ENCODE measurements at regions not wholly inside any gene's neighbourhood (a gene's known extent, or its start where the extent isn't known, plus 50 kb on each side); places are given as distances from the start of the nearest gene placed in this dataset.

DNA sequence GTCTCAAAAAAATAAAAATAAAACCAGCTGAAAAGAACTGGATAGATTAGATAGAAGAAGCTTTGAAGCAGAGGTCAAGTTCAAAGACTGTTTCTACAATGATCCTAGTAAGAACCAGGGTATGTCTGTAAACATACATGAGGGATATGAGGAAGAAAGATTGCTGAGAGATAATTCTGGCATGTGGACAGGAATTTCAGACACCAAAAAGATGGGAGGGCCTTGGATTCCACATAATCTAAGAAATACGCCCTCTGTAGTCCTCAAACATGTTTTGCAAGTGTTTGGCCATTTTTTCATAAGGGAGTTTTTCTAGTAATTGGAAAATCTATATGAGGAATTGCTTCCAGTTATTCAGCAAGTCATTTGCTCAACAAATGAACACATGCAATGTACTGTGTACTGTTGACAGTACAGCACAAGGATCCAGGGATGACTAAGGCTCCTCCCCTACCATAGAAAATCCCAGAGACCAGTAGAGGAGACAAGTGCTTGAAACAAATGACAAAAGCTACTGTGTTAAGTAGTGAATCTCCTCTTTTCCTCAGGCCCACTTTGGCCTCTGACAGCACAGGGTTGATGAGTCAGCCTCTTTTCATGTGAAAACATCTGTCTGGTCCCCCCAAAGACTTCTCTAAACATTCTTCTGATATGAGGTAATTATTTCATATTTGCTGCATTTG lies 795.9 kb downstream of the MAFB start:
- no peak for DNase-seq

GRCh38 chr20:39890697-39891096 lies 798.3 kb downstream of the MAFB start:
- no peak for DNase-seq

DNA sequence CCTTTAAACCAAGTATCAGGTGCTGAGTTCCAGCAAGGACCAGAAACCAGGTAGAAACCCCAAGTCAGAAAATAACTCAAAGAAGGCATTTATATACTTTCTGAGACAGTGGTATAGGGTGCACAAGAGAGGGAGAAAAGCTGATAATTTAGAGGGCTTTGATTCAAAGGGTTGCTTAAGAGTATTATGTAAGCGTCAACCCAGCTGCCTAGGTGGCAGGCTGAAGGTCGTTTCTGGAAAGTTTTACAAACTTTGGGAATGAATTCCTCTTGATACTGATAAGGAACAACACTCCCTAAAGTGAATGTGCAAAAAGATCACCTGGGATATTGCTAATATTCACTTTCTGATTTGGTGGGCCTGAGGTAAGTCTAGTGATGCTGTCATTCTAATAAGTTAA lies 800.7 kb downstream of the MAFB start:
- DNase-seq: no peak

GRCh38 chr20:39886650-39887190 lies 802.3 kb downstream of the MAFB start:
- DNase-seq: no peak

- DNase-seq: peak; percentile 1
Observed at GRCh38 chr20:39885975-39886649, 802.9 kb downstream of the MAFB start.

DNA sequence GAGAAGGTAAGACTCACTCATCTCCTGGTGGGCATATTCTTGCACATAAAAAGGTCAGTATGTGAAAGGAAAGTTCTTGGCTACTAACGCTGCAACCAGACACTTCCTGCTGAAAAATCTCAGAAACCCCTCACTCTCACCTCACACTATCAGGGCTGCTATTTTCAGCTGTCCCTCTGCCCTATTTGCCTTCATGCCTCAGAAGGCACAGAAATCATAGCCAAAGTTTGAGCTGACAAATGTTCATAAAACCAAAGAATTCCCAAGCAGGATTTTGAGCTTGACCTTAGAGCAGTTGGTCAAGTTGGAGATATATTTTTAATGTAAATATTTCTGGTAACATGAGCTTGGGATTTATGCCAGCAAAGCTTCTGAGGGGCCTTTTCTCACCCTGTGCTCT lies 806.2 kb downstream of the MAFB start:
- no peak for DNase-seq

DNA sequence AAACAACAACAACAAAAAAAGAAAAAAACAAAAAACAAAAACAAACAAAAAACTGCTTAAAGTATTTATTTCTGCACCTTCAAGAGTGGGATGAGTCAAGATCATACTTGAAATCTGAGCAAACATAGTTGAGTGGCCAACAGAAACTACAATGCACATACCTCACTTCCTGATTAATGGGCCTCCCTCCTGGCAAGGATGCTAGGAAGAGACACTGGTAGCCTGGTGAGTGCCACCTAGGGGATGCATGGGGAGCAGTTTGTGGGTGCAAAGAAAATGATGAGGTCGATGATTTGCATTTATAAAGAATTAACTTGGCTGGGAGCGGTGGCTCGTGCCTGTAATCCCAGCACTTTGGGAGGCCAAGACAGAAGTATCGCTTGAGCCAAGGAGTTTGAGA lies 808.1 kb downstream of the MAFB start:
- no peak for DNase-seq

DNA sequence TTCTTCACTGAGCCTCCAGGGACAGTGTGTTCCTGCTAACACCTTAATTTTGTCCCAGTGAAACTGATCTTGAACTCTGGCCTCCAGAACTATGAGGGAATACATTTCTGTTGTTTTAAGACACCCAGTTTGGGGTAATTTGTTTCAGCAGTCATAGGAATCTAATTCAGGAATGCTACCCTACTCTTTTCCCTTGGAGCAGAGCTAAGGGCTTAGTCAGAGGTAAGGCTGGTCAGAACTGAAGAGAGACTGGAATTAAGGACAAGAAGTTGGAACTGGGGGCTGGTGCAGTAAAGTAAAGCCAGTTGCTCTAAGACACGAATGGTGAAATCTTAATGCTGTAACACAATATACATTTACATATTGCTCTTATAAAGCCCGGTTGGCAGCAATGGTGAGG lies 809.7 kb downstream of the MAFB start:
- no peak for DNase-seq

GRCh38 chr20:39878809-39879208 lies 810.2 kb downstream of the MAFB start:
- no peak for DNase-seq

GRCh38 chr20:39878320-39878719 lies 810.7 kb downstream of the MAFB start:
- no peak for DNase-seq

DNA sequence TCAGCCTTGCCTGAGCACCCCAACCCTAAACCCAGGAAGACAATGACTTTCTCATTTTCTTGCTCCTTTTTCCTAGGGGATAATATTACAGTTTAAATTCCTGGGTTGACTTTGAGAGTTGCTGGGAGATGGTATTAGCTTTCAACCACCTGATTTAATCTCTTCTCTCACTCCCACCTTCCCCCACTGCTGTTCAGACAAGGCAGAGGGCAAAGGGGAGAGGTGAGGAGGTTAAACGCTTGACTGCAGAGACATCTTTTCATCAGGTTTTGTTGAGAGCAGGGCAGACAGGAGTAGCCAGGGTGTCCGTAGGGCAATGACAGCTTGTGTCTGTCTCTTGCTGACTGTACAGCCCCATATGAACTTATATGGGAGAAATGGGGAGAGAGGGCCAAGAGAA lies 811.2 kb downstream of the MAFB start:
- DNase-seq: no peak

GRCh38 chr20:39876976-39877635 lies 811.9 kb downstream of the MAFB start:
- DNase-seq: no peak

GRCh38 chr20:39875492-39876110 lies 813.4 kb downstream of the MAFB start:
- DNase-seq: no peak

DNA sequence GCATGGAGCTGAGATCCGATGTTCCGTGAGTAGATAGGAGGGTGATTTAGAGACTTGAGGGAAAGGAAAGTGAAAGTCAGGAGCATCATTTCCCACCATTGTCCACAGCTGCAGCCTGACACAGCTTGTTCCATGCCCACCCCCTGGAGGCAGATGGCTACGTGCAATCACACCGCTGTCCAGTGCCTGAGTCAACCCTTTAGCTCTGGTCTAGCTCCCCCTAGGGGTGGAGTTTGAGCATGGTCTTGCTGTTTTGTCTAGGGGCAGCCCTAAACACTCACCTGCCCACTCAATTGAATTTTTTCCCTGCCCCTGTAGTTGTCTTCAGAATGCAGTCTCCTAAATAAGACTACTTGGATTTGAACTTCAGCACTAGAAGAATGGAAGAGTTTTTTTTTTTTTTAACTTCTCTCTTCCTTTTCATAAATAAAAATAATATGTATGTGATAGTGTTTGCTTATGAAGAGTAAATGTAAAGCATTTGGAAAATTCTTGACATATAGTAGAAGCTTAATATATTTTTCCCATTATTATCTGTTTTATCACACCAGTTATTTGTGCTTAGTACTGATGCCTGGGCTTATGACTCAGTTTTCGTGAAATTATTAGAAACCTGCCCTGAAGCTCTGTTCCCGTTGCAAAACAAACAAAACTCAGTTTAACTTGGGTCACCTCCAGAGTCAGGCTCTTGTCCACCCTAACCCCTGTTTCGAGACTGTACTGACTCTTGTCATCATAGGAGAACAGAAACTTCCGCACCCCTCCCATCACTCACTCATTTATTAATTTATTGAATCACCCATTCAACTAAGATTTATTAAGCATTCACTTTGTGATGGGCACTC lies 814.8 kb downstream of the MAFB start:
- peak; percentile 28 for DNase-seq

- no peak for DNase-seq
Observed at GRCh38 chr20:39873286-39873685, 815.8 kb downstream of the MAFB start.

GRCh38 chr20:39871013-39871412 lies 818.0 kb downstream of the MAFB start:
- no peak for DNase-seq

- DNase-seq: no peak
Observed at GRCh38 chr20:39865446-39865845, 823.6 kb downstream of the MAFB start.

DNA sequence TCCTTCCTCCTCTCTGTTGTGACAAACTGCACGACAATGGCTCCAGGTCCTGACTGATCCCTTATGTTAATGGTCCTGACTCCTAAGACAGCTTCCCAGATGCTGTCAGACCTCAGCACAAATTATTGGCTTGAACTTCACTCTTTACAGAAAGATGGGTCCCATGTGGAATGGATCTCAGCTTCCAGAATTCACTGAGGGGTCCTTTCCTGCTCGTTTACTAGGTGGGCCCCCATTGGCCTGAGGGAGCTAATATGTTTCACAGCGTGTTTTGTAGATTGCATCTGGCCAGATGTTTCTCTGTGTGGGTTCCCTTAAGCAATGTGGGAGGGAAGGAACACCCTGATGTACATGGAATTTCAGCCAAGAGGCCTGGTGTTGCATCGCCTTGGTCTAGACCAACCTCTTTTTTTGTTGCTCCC lies 826.6 kb downstream of the MAFB start:
- DNase-seq: no peak

DNA sequence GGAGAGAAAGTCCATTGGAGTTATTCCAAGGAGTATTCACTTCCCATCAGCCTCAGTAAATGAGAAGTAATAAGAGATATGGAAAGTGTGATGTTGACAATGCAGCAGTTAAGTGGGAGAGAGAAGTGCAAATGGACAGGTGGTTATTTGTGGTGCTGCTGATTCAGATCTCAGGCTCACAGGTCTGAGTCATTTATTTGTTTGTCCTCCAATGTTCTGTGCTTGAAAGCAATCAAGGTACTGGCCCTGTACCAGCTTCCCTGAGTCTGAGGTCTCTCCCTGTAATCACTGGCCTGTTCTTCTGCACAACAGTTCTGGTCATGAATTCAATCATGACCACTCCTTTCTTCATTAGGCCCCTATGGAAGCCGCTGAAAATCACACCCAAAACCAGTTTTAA lies 827.7 kb downstream of the MAFB start:
- no peak for DNase-seq

- DNase-seq: no peak
Observed at GRCh38 chr20:39857835-39858234, 831.2 kb downstream of the MAFB start.

DNA sequence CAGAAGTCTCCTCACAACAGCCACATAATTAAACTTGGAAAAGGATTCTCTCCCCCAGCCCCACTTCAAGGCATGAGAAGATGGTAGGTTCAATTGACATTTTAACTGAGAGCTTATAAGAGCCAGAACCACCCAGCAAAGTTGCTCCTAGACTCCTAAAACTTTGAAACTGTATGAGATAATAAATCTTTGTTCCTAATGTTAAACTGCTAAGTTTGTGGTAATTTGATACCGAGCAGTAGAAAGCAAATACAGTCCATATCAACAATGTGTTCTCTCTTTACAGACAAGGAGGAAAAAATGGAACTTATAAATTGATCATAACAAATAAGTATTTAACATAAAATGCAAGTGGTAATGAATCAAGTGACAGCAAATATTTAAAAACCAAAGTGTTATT lies 831.8 kb downstream of the MAFB start:
- DNase-seq: no peak

- no peak for DNase-seq
Observed at GRCh38 chr20:39855799-39856198, 833.2 kb downstream of the MAFB start.

DNA sequence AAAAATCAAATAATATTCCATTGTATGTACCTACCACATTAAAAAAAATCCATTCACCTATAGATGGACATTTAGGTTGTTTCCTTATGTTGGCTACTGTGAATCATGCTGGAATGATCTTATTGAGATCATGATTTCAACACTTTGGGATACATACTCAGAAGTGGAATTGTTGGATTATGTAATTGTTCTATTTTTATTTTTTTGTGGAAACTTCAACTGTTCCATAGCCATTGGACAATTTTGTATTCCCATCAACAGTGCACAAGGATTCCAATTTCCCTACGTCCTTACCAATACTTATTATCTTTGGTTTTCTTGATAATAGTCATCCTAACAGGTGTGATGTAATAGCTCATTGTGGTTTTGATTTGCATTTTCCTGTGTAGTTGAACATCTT lies 834.0 kb downstream of the MAFB start:
- DNase-seq: no peak
